H9 (cell line): ENCODE measurements at regions not wholly inside any gene's neighbourhood (a gene's known extent, or its start where the extent isn't known, plus 50 kb on each side); places are given as distances from the start of the nearest gene placed in this dataset.

Experiments used
- DNase-seq: peaks from one replicate; pipeline ENCODE4 v3.0.0-alpha.2; 2017
- H2AFZ ChIP-seq: one replicate; pipeline ENCODE4 v1.6.1; 2013; ENCODE audit warnings: mild to moderate bottlenecking, low read length, control low read depth, moderate library complexity
- H2AK5ac ChIP-seq: 2 replicates; pipeline ENCODE4 v1.6.1; 2013; ENCODE audit warnings: low read length, control low read depth, mixed read lengths; ENCODE audit not compliant: insufficient read length
- H2BK120ac ChIP-seq: one replicate; pipeline ENCODE4 v1.6.1; 2013; ENCODE audit warnings: low read depth, mild to moderate bottlenecking, low read length, control low read depth, inconsistent platforms; ENCODE audit not compliant: poor library complexity, severe bottlenecking
- H2BK12ac ChIP-seq: 2 replicates; pipeline ENCODE4 v1.6.1; 2013; ENCODE audit warnings: low read length, control low read depth, mixed read lengths, low read depth; ENCODE audit not compliant: insufficient read length
- H2BK15ac ChIP-seq: 2 replicates; pipeline ENCODE4 v1.6.1; 2013; ENCODE audit warnings: low read depth, low read length, control low read depth
- H2BK20ac ChIP-seq: one replicate; pipeline ENCODE4 v1.6.1; 2013; ENCODE audit warnings: low read depth, mild to moderate bottlenecking, low read length, control low read depth, inconsistent platforms; ENCODE audit not compliant: poor library complexity, severe bottlenecking
- H2BK5ac ChIP-seq: 2 replicates; pipeline ENCODE4 v1.6.1; 2013; ENCODE audit warnings: low read length, control low read depth, mixed read lengths; ENCODE audit not compliant: insufficient read length
- H3K14ac ChIP-seq: 2 replicates; pipeline ENCODE4 v1.6.1; 2013; ENCODE audit warnings: low read length, control low read depth; ENCODE audit not compliant: insufficient read depth
- H3K18ac ChIP-seq: 2 replicates; pipeline ENCODE4 v1.6.1; 2013; ENCODE audit warnings: low read depth, mild to moderate bottlenecking, mixed read lengths, low read length, control low read depth; ENCODE audit not compliant: insufficient read length
- H3K23ac ChIP-seq: 2 replicates; pipeline ENCODE4 v1.6.1; 2013; ENCODE audit warnings: low read length, control low read depth, mixed read lengths, low read depth; ENCODE audit not compliant: insufficient read length
- H3K23me2 ChIP-seq: 2 replicates; pipeline ENCODE4 v1.6.1; 2013; ENCODE audit warnings: low read depth, mild to moderate bottlenecking, mixed read lengths, low read length, control low read depth; ENCODE audit not compliant: insufficient read length, poor library complexity, severe bottlenecking
- H3K27ac ChIP-seq: 2 replicates; pipeline ENCODE4 v1.5.1; 2013; ENCODE audit warnings: low read length, control low read depth, mixed read lengths, low read depth; ENCODE audit not compliant: insufficient read length
- H3K27me3 ChIP-seq: 2 replicates; pipeline ENCODE4 v1.6.1; 2013; ENCODE audit warnings: low read length, control low read depth, inconsistent platforms; ENCODE audit not compliant: insufficient read depth
- H3K4ac ChIP-seq: 2 replicates; pipeline ENCODE4 v1.6.1; 2013; ENCODE audit warnings: low read depth, mild to moderate bottlenecking, control low read depth, inconsistent platforms, low read length, moderate library complexity
- H3K4me1 ChIP-seq: 2 replicates; pipeline ENCODE4 v1.6.1; 2013; ENCODE audit warnings: low read length, control low read depth, inconsistent platforms; ENCODE audit not compliant: insufficient read depth
- H3K4me2 ChIP-seq: 2 replicates; pipeline ENCODE4 v1.6.1; 2013; ENCODE audit warnings: low read length, control low read depth, mixed read lengths; ENCODE audit not compliant: insufficient read length, insufficient read depth
- H3K56ac ChIP-seq: 2 replicates; pipeline ENCODE4 v1.6.1; 2013; ENCODE audit warnings: low read depth, mild to moderate bottlenecking, mixed read lengths, low read length, control low read depth; ENCODE audit not compliant: insufficient read length
- H3K79me1 ChIP-seq: 2 replicates; pipeline ENCODE4 v1.6.1; 2013; ENCODE audit warnings: low read depth, mild to moderate bottlenecking, moderate library complexity, low read length, control low read depth, inconsistent platforms; ENCODE audit not compliant: insufficient read depth, poor library complexity, severe bottlenecking
- H3K79me2 ChIP-seq: 2 replicates; pipeline ENCODE4 v1.6.1; 2013; ENCODE audit warnings: low read length, control low read depth, inconsistent platforms; ENCODE audit not compliant: insufficient read depth
- H3K9ac ChIP-seq: 2 replicates; pipeline ENCODE4 v1.6.1; 2013; ENCODE audit warnings: low read length, control low read depth, mixed read lengths; ENCODE audit not compliant: insufficient read length; ENCODE audit errors: extremely low read depth
- H3K9me3 ChIP-seq: one replicate; pipeline ENCODE4 v1.6.1; 2013; ENCODE audit warnings: low read depth, low read length, inconsistent platforms; ENCODE audit not compliant: control insufficient read depth
- H3T11ph ChIP-seq: one replicate; pipeline ENCODE4 v1.6.1; 2013; ENCODE audit warnings: mild to moderate bottlenecking, low read length, control low read depth, inconsistent platforms
- H4K20me1 ChIP-seq: one replicate; pipeline ENCODE4 v1.6.1; 2013; ENCODE audit not compliant: control insufficient read depth, insufficient read length, insufficient read depth
- H4K5ac ChIP-seq: 2 replicates; pipeline ENCODE4 v1.6.1; 2013; ENCODE audit warnings: low read depth, mild to moderate bottlenecking, mixed read lengths, low read length, control low read depth; ENCODE audit not compliant: insufficient read length
- H4K8ac ChIP-seq: replicated peaks from 2 replicates; pipeline ENCODE4 v1.6.1; 2013; ENCODE audit warnings: low read length, control low read depth, mixed read lengths, low read depth; ENCODE audit not compliant: insufficient read length
- H4K91ac ChIP-seq: 2 replicates; pipeline ENCODE4 v1.6.1; 2013; ENCODE audit warnings: low read depth, mild to moderate bottlenecking, moderate library complexity, mixed read lengths, low read length, control low read depth; ENCODE audit not compliant: insufficient read length
- H3K27ac Mint-ChIP-seq, 3 experiments: 2 replicates in 2 of 3; 3 replicates in 1 of 3; pipeline ENCODE4 v1.8.0; 2020 to 2021; ENCODE audit warnings: mixed read lengths in 3 of 3, mild to moderate bottlenecking in 1 of 3, moderate library complexity in 1 of 3
- H3K27me3 Mint-ChIP-seq: 2 replicates; pipeline ENCODE4 v1.8.0; 2021; ENCODE audit warnings: low read depth, mild to moderate bottlenecking, moderate library complexity, mixed read lengths
- H3K36me3 Mint-ChIP-seq, 3 experiments: 2 replicates in 2 of 3; 3 replicates in 1 of 3; pipeline ENCODE4 v1.8.0; 2020 to 2021; ENCODE audit warnings: low read depth in 3 of 3, mixed read lengths in 3 of 3; ENCODE audit not compliant: insufficient read depth in 1 of 3
- H3K4me1 Mint-ChIP-seq, 2 experiments: 2 replicates each; pipeline ENCODE4 v1.8.0; 2020; ENCODE audit warnings: mixed read lengths in 2 of 2
- H3K4me3 Mint-ChIP-seq, 2 experiments: 2 replicates in 1 of 2; 3 replicates in 1 of 2; pipeline ENCODE4 v1.8.0; 2020 to 2021; ENCODE audit warnings: mild to moderate bottlenecking in 2 of 2, mixed read lengths in 2 of 2, moderate library complexity in 1 of 2
- H3K9me3 Mint-ChIP-seq, 2 experiments: 2 replicates in 1 of 2; 3 replicates in 1 of 2; pipeline ENCODE4 v1.8.0; 2020; ENCODE audit warnings: mild to moderate bottlenecking in 2 of 2, mixed read lengths in 2 of 2, moderate library complexity in 1 of 2
- CTCF ChIP-seq: fragments of 200-600 bp; sonication (generic); conservative IDR thresholded peaks from 3 replicates; pipeline ENCODE4 v1.8.0; 2021; ENCODE audit warnings: antibody characterized with exemption, mild to moderate bottlenecking

DNA sequence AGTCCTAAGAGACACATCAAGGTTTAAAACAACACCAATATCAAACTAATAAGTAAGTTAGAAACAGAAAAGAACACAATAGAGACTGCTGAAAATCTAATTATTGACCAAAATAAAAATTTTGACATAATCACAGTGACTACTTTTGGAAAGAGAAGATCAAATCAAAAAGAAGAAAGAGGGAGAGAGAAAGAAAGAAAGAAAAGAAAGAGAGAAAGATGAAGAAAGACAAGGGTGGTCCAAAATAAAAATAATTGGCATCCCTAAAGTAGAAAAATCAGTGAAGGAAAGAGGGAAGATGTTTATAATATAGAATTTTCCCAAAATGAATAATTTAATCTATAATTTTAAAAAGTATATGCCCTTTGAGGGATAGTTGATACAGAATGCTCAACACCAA, 118.8 kb upstream of the VIPR2 start:
- Histone ChIP-seq H3K9me3 (no peaks in the 10 kb centered on the region), H4K8ac (no peak overlapping the region), H3K4me1 (no peaks in the 10 kb centered on the region), H3K23me2 (no peaks in the 10 kb centered on the region), H2BK15ac (no peak overlapping the region), H3K23ac (no peak overlapping the region), H3K18ac (no peak overlapping the region), H4K5ac (no peak overlapping the region), H2BK5ac (no peak overlapping the region), H2AFZ (no peak overlapping the region), H2AK5ac (no peak overlapping the region), H3K56ac (no peak overlapping the region), H3K14ac (no peak overlapping the region), H3K27ac (no peak overlapping the region), H3K79me2 (no peaks in the 10 kb centered on the region), H3K4me2 (no peak overlapping the region), H2BK120ac (no peak overlapping the region), H3K79me1 (no peaks in the 10 kb centered on the region), H3K9ac (no peak overlapping the region), H2BK20ac (no peak overlapping the region), H3T11ph (no peak overlapping the region), H2BK12ac (no peak overlapping the region), H3K27me3 (no peaks in the 10 kb centered on the region), H4K20me1 (no peaks in the 10 kb centered on the region), H4K91ac (no peak overlapping the region), H3K4ac (no peak overlapping the region)
- DNase-seq = no peak
- Mint-ChIP-seq H3K36me3 (peaks cover 0 to 31% (median 3%) of the 10 kb centered on the region in 3 experiments; a peak in 2 of 7 replicates), H3K27me3 (no peaks in the 10 kb centered on the region; the same call in 1 of the 2 replicates), H3K9me3 (peaks cover 24 to 84% of the 10 kb centered on the region in 2 experiments), H3K4me1 (no peaks in the 10 kb centered on the region), H3K4me3 (no peak overlapping the region), H3K27ac (no peak overlapping the region)
- TF ChIP-seq CTCF = no peak
